ENCODE measurements at regions not wholly inside any gene's neighbourhood (a gene's known extent, or its start where the extent isn't known, plus 50 kb on each side); places are given as distances from the start of the nearest gene placed in this dataset.

GRCh38 chrX:7441586-7441985 lies 293.6 kb upstream of the PUDP start:
- TF ChIP-seq, protein P1, sequence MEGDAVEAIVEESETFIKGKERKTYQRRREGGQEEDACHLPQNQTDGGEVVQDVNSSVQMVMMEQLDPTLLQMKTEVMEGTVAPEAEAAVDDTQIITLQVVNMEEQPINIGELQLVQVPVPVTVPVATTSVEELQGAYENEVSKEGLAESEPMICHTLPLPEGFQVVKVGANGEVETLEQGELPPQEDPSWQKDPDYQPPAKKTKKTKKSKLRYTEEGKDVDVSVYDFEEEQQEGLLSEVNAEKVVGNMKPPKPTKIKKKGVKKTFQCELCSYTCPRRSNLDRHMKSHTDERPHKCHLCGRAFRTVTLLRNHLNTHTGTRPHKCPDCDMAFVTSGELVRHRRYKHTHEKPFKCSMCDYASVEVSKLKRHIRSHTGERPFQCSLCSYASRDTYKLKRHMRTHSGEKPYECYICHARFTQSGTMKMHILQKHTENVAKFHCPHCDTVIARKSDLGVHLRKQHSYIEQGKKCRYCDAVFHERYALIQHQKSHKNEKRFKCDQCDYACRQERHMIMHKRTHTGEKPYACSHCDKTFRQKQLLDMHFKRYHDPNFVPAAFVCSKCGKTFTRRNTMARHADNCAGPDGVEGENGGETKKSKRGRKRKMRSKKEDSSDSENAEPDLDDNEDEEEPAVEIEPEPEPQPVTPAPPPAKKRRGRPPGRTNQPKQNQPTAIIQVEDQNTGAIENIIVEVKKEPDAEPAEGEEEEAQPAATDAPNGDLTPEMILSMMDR (conservative IDR thresholded peaks at IDR 0.05): no peak
- Histone ChIP-seq H2BK15ac (ENCODE audit: low read depth, low read length) (no peak overlapping the region), H2AFZ (ENCODE audit: low read length) (no peak overlapping the region), H3K9ac (ENCODE audit: extremely low read depth, insufficient read length, low read length) (no peak overlapping the region), H2BK120ac (ENCODE audit: low read depth, low read length, poor library complexity, severe bottlenecking) (no peak overlapping the region), H3K14ac (ENCODE audit: insufficient read depth, low read length) (no peak overlapping the region), H4K5ac (ENCODE audit: insufficient read length, low read depth, low read length) (no peak overlapping the region), H3K27me3 (ENCODE audit: insufficient read depth, low read length) (no peaks in the 10 kb centered on the region; the same call in 1 of the 2 replicates), H3K27ac (ENCODE audit: insufficient read length, low read depth, low read length) (no peak overlapping the region), H3K9me3 (ENCODE audit: control insufficient read depth, low read depth, low read length) (no peaks in the 10 kb centered on the region), H3K4ac (ENCODE audit: low read depth, low read length) (no peak overlapping the region), H4K20me1 (ENCODE audit: control insufficient read depth, insufficient read depth, insufficient read length) (no peaks in the 10 kb centered on the region), H3K56ac (ENCODE audit: insufficient read length, low read depth, low read length) (no peak overlapping the region), H2BK5ac (ENCODE audit: insufficient read length, low read length) (no peak overlapping the region), H2AK5ac (ENCODE audit: insufficient read length, low read length) (no peak overlapping the region), H4K91ac (ENCODE audit: insufficient read length, low read depth, low read length) (no peak overlapping the region), H3T11ph (ENCODE audit: low read length) (no peak overlapping the region), H3K23ac (ENCODE audit: insufficient read length, low read depth, low read length) (no peak overlapping the region), H2BK20ac (ENCODE audit: low read depth, low read length, poor library complexity, severe bottlenecking) (no peak overlapping the region), H3K23me2 (ENCODE audit: insufficient read length, low read depth, low read length, poor library complexity, severe bottlenecking) (no peaks in the 10 kb centered on the region), H3K79me2 (ENCODE audit: insufficient read depth, low read length) (no peaks in the 10 kb centered on the region), H3K18ac (ENCODE audit: insufficient read length, low read depth, low read length) (no peak overlapping the region), H3K4me2 (ENCODE audit: insufficient read depth, insufficient read length, low read length) (no peak overlapping the region), H3K79me1 (ENCODE audit: insufficient read depth, low read depth, low read length, poor library complexity, severe bottlenecking) (no peaks in the 10 kb centered on the region), H3K4me1 (ENCODE audit: insufficient read depth, low read length) (peaks cover 11% of the 10 kb centered on the region; the same call in 1 of the 2 replicates), H2BK12ac (ENCODE audit: insufficient read length, low read depth, low read length) (no peak overlapping the region), H4K8ac (replicated peaks; ENCODE audit: insufficient read length, low read depth, low read length) (no peak overlapping the region)
- peaks cover 27 to 29% of the 10 kb centered on the region in 2 experiments for H3K4me1 Mint-ChIP-seq
- H3K9me3 Mint-ChIP-seq: no peaks in the 10 kb centered on the region
- H3K27ac Mint-ChIP-seq: no peak overlapping the region
- H3K36me3 Mint-ChIP-seq (ENCODE audit: insufficient read depth in 1 of 3, low read depth in 3 of 3): no peaks in the 10 kb centered on the region
- H3K4me3 Mint-ChIP-seq: no peak overlapping the region
- peaks cover 41% of the 10 kb centered on the region for H3K27me3 Mint-ChIP-seq (ENCODE audit: low read depth)
- DNase-seq: no peak
- WGBS (ENCODE audit: extremely low coverage, insufficient read length, low lambda C conversion rate): no CpG with 5 or more reads among the region's 6 CpGs

All from H9 (cell line).